Ammon's horn (tissue), 1 donor: ENCODE measurements at regions not wholly inside any gene's neighbourhood (a gene's known extent, or its start where the extent isn't known, plus 50 kb on each side); places are given as distances from the start of the nearest gene placed in this dataset.
"Not testable (repeated sequence)": the region's sequence is repeated elsewhere in the genome, so short reads cannot be mapped to it uniquely, and the experiment has no call there.

Experiments used
- DNase-seq: peaks from one replicate; pipeline ENCODE4 v3.0.0-alpha.2; 2016; ENCODE audit warnings: low spot score

DNA sequence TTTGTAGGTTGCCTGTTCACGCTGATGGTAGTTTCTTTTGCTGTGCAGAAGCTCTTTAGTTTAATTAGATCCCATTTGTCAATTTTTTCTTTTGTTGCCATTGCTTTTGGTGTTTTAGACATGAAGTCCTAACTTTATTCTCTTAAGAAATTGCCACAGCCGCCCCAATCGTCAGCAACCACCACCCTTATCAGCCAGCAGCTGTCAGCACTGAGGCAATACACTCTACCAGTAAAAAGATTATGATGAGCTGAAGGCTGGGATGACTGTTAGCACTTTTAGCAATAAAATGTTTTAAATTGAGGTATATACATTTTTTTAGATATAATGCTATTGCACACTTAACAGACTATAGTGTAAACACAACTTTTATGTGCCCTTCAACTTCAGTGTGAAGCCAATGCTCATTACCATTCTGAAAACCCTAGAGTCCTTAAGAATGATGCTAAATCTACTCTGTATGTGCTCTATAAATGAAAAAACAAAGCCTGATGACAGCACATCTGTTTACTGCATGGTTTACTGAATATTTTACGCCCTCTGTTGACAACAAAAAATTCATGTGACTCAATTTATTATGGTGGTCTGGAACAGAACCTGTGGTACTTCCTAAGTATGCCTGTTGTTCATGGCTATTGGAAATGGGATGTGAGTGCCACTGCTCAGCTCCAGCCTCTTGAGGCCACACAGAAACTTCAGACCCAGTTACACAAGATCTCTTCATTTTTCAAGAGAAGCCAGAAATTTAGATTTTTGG, 197.4 kb downstream of the DUSP6 start:
- DNase-seq: no peak

DNA sequence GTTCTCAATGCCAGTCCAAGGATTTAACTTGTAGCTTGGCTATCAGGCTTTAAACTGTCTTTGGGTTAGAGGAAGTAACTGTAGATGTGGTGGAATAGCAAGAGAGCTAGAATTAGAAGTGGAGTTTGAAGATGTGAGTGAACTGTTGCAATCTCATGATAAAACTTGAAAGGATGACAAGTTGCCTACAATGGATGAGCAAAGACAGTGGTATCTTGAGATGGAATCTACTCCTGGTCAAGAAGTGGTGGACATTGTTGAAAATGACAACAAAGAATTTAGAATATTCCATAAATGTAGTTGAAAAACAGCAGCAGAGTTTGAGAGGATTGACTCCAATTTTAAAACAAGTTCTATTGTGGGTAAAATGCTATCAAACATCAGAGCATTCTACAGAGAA, 199.0 kb downstream of the DUSP6 start:
- no peak for DNase-seq

DNA sequence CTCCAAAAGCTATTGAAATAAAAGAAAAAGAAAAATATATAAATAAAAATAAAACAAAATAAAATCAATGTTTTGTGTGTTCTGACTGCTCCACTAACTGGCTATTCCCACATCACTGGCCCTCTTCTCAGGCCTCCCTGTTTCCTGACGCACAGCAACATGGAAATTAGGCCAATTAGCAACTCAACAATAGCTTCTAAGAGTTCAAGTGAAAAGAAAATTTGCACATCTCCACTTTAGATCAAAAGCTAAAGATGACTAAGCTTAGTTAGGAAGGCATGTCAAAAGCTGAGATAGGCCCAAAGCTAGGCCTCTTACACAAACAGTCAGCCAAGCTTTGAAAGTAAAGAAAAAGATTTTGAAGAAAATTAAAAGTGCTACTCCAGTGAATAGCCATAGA, 200.8 kb downstream of the DUSP6 start:
- DNase-seq: no peak

DNA sequence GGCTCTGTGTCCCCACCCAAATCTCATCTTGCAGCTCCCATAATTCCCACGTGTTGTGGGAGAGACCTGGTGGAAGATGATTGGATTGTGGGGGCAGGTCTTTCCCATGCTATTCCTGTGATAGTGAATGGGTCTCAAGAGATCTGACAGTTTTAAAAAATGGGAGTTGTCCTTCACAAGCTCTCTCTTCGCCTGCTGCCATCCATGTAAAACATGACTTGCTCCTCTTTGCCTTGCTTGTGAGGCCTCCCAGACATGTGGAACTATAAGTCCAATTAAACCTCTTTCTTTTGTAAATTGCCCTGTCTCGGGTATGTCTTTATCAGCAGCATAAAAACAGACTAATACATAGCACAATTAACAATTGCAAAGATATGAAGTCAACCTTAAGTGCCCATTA, 201.5 kb downstream of the DUSP6 start:
- not testable (repeated sequence) for DNase-seq

DNA sequence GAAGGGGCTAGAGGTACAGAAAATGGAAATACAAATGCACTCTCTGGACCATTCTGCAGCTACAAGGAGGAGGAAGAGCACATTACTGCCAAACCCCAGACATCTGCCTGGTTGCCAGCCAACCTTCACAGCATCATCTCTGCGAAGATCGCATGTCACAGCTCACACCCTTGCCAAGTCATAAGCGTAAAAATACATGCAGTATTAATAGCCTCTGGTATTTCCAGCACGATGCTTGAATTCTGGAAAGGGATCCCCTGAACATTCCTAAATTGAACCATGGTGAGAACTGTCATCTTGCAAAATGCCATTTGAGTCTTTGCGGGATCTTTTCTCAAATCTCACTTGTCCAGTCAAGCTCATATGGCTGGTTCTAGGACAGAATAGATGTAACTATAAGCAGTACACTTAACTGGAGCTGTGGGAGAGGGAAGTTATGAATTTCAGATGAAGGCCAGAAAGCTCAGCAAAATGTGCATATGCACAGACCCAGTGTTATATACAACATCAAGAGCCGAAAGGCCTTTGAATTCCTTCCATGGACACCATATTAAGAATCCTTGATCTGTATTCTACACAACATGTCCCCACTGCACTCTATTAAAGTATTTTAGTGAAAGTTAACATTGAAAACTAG, 211.6 kb downstream of the DUSP6 start:
- DNase-seq: no peak

DNA sequence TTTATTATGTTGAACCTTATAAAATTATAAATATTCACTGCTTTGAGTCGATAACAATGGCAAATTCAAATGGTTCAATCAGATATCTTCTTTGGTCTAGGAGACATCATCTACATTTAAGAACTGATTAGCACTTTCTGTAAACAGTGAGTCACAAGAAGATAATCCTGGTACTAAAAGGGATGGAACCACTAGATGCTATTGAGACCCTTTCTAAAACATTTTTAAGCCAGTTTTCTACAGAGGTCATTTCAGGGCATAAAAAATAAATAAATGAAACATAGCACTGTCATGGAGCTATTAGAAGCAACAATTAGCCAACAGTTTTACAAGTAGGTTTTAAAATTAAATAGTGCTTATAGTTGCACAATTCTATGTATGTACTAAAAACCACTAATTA, 212.2 kb downstream of the DUSP6 start:
- no peak for DNase-seq

DNA sequence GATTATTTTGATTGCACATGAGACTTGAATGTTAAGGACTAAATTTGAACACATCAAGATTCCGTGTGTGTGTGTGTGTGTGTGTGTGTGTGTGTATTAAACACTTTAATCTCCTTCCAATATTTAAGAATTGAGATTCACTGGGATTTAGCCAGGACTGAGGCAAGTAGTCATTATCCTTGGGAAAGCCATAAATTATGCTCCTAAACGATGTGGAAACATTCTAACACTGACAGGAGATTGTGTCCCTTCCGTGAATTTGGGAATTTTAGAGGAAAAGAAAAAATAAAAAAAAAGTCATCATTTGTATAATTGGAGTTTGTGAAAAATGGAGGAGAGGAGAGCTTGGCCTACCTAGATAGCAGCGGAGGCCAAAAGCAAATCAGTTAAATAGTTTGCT, 212.9 kb downstream of the DUSP6 start:
- no peak for DNase-seq

DNA sequence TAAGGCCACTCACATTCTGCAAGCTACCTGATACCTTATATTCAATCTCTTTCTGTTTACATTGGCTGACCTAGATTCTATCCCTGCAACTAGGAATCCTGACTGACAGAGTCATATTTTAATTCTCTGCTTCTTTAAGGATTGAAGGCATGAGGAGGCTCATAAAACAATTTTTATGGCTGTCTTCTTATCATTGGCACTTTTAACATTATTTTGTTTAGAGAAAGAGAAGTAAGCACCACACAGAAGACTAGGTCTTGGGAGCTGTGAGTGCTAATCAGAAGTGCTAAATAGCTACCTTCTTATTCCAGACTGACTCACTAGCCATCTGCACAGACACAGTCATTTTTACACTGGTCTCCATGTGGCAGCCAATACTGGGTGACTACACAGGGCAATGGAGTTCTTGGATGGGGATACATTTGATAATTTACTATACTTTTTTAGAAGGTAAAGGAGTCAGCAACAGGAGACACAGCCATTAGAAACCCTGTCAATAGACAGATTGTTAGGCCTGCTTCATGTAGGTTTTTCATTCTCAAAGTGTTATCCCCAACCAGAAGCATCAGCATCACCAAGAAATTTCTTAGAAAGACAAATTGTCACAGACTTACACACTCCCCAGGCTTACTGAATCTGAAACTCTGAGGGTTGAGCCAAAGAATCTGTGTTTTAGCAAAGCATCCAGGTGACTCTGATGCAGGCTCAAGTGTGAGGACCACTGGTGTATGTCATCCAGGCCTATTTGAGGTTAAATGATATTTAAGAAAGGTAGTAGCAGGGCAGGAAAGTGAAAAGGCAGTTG, 214.1 kb downstream of the DUSP6 start:
- DNase-seq: no peak

DNA sequence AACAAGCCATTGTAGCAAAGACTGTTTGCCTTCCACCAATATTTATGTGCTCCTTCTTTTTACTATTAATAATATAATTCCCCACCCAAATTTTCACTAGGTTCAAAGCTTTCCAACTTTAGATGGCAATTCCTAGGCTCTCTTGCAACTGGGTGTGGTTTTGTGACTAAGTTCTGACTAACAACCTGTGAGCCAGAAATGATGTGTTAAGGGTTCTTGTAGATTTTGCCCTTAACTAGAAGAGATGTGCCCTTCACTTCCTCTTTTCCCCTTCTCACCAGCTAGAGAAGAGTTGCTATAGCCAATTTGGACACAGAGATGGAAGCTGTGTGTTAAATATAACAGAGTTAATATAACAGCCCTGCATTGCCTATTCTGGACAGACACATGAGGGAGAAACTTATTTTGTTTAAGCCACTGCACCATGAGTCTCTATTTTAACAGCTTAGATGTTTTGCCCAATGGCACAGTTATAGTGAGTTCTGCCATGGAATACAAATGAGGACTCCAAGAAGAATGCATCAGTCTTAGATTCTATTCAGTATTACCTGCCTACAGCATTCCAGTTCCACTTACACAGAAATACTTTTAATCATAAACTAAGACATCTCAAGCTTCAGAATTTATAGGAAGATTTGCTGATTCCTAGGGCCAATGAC, 216.2 kb downstream of the DUSP6 start:
- no peak for DNase-seq

DNA sequence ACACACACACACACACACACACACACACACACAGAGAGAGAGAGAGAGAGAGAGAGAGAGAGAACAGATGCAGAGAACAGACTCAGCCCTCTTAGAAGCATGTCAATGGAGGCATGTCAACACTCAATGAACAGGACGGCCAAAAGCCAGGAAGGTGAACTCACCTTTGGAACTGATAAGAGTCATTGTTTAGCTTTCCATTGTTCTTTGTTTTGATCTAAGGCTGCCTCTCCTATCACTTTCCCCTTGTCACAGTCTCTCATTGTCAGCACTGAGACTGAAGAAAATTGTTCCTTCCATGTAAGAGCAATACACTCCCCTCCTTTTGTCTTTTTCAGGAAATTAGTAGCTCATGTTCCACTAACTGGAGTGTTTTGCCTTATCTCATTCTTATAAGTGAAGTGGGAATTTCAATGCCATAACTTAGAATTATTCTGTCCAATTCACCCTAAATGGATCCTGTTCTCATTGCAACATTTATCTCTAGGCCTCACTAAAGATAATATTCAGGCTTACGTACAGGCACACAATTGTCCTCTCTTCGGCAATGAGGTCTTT, 218.0 kb downstream of the DUSP6 start:
- DNase-seq: no peak

DNA sequence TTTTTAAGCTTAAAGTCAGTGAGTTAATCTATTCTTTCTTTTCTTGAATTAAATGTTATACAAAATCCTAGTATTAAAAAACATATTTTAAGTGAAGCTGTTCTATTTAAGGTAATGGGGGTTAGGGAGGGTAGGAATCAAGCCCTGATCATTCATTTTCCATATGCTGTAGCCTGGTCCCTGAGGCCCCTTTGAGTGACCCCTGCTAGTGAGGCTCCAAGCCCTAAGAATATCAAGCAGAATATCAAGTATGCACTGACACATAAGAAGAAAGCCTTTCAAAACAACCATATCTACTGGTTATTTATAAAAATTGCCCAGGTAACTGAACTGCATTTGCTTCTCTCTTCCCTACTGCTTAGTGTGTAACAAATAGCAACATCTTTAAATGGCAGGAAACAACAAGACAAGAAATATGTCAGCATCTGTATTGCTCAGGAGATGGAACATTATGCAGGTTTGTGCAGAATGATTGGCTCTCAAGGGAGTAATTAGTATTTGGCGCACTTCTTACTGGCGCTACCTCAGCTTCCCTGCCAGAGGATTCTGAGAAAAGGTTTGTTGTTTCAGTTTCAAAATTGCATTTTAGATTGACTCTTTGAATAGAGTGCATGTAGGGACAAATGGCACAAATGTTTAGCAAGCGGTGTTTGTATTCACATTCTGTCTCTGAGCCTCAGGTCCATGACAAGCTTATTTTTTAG, 223.0 kb downstream of the DUSP6 start:
- peak; percentile 12 for DNase-seq

DNA sequence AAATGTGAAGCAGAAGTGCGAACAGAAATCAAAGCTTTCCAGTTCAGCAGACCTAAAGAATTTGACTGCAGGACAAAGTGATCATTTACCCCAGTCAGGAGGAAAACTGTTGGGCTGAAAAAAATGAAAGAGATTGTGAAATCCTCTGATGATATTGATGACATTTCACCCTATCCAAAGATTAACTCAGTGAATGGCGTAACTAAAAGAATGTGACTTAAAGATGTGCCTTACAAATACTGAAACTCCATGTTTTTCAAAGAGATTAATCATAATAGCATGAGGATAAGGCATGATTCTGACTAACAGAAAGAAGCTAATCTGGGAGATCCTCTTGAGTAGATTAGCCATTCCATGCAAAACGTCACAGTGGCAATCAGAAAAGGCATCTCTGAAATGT, 225.6 kb downstream of the DUSP6 start:
- DNase-seq: no peak

DNA sequence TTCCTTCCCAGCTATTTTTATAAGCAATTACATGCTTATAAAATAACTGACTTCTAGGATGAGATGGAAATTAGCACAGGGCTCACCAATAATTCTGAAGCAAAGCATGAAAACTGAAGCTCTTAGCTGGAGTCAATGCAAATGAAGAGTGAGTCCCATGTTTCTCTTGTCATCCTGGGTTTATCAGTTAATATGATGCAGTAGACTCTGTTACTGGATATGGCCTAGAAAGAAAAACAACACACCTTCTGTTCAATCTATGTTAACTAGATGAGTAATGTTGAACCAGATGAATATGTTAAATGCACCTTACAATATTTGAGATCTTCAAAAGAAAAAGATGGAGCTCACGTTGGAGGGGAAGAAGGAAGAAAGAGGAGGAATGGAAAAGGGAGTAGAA, 229.4 kb downstream of the DUSP6 start:
- no peak for DNase-seq

DNA sequence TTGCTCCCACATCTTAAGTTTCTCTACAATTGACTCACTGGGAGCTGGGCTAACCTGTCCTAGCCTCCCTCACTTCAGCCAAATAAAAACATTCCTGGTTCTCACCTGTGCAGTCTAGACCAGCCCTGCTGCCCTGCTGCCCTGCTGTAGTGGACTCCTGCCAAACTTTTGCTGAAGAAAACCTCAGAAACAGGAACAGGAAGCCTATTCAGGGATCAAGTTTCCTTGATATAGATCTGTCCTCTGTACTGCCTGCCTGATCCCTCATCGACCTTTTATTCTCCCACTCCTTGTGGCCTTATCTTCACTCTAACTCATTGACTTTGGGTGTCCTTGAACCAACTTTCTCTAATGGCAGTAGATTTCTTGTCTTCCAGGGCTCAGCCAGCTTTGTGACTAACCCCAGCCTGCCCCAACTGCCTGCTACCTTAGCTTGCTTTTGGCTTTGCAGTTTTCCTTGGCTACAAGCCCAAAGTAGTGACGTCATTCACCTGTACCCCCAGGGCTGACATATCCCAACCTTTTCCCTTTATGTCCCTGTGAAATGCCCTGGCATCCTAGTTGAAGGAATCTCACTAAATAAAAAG, 234.8 kb downstream of the DUSP6 start:
- DNase-seq: no peak

DNA sequence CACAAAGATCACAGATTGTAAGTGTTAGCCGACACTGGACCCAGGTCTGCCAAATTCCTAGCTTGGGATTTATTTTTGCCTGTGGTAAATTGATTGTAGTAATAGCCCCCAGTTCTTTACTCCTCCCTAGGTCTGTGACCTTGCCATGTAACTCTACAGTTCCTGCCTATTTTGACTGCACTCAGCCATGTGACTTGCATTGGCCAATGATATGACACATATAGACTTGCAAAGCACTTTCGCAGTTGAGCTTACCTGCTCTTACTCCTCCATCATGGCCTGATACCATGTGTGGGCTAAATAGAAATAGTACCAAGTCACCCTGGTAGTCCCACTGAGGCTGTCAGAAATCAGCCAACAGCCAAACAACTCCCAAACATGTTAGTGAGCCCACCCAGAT, 240.3 kb downstream of the DUSP6 start:
- no peak for DNase-seq

DNA sequence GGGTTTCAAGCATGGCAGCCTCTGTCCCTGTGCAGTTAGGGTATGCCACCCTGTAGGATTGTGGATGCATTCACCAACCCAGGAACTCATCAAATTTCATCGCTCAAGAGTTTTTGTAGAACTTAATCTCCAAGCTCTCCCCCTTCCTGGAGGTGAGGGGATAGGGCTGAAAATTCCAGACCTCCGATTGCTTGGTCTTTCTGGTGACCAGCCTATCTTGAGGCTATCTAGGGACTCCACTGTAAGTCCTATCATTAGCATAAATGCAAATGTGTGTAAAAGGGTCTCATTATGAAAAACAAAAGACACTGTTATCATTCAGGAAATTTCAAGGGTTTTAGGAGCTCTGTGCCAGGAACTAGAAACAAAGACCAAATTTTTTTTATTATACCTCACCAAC, 244.0 kb downstream of the DUSP6 start:
- DNase-seq: no peak

DNA sequence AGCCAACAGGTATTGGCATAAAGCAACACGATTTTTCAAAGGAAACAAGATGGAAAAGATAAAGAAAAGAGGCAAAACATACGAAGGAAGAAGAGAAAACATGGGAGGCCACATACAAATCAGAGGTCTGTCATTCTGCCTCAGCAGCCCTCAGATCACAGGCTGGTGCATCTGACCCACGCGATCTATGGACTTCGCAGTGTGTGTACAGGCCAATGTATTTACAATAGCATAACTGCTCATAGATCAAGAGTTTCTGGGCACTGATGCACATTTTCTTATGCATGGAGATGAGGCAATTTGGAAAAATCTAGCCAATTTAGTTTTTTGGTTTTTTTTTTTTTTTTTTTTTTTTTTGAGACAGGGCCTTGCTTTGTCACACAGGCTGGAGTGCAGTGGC, 245.4 kb downstream of the DUSP6 start:
- no peak for DNase-seq

DNA sequence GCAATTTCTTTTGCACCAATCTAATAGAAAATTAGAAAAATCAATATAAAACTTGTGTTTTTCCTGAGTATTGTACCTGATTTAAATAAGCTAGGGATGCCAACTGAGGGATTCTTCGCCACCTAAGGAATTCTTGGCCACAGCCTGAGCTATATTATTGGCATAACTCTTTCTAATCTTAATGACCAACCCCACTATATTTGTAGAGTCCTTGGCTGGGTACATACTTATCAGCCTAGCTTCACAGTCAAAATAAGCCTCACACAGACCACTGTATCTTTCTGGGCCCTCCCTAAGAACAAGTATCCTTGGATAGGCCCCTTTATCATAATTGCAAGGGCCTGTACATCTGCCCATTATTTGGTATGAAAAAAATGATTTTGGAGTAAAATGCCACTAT, 247.1 kb downstream of the DUSP6 start:
- no peak for DNase-seq

DNA sequence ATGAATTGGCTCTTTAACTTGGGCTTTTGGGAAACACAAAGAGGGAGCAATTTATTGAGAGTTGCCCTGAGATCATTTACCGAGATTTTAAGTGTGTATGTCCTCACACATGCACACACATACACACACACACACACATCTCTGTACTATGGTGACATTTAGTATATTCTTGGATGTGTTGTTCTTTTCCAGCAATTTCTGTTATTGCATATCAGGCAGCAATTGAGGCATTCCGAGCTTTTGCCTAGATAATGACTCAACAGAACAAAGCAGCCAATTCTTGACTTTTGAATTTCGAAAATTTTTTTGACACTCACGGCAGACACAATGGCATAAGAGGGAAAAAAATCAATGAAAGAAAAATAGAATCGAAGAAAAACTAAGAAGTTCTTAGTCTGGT, 248.5 kb downstream of the DUSP6 start:
- no peak for DNase-seq

DNA sequence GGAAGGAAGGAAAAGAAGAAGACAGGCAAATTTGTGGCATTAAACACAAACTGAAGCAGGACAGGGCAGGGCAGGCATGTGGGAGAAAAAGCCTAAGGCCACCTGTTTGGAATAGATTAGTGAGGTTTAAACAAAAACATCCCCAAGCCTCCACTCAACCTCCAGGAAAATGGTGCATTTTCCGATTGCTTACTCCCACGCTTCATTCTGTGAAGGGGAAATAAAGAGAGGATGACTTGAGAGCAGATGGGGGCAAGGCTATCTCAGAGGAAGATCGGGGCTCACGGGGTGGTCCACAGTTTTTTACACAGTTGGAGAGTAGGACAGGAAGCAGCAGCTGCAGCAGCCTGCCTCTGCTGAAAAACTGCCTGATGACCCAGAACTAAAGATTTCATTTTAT, 250.9 kb downstream of the DUSP6 start:
- no peak for DNase-seq

DNA sequence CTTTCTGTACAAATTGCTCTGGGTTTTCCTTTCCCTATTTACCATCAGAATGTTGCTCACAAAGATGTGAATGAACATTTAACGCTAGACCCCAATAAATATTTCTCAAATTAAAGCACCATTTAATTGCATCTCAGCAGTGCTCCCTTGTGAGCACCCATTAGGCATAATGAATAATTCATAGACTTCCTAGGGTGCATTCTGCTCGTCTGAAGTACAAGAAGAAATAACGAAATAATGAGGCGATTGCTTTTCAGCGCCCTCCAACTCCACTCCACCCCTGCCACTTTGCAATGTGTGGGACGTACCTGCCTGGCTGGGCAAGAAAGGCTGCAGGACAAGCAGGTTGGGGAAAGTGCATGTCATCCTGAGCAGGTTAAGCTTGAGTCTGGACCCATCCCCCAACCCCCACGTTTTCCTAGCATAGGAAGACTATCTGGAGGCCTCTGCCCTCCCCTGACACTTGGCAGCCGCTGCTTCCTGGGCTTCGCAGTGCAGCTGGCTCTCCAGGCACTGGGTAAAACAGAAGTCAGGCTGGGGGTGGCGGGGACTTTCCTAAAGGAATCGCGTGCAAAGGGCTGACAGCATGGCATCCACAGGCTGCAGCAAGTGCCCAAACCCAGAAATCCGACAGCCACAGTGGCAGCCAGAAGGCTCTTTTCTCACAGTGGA, 253.7 kb downstream of the DUSP6 start:
- DNase-seq: peak; percentile 6
